Liver (tissue), 8 donors: ENCODE measurements at regions not wholly inside any gene's neighbourhood (a gene's known extent, or its start where the extent isn't known, plus 50 kb on each side); places are given as distances from the start of the nearest gene placed in this dataset.

Source experiments
- DNase-seq: peaks from one replicate; pipeline ENCODE4 v3.0.0-alpha.2; 2017; ENCODE audit warnings: low spot score
- H3K27ac ChIP-seq, 2 donors: one replicate each; pipeline ENCODE4 v1.7.0; 2013; ENCODE audit warnings: inconsistent platforms in 2 of 2, low read length in 2 of 2, control low read depth in 1 of 2, low read depth in 1 of 2, mild to moderate bottlenecking in 1 of 2
- H3K27me3 ChIP-seq, 4 donors: one replicate each; pipeline versions ENCODE4 v1.6.1 to v1.7.0; 2013; ENCODE audit warnings: low read length in 3 of 4, inconsistent platforms in 1 of 4, mild to moderate bottlenecking in 1 of 4, moderate library complexity in 1 of 4; ENCODE audit not compliant: control insufficient read depth in 4 of 4, insufficient read depth in 4 of 4
- H3K36me3 ChIP-seq, 4 donors: one replicate each; pipeline versions ENCODE4 v1.6.1 to v1.7.0; 2013; ENCODE audit warnings: low read length in 3 of 4, mild to moderate bottlenecking in 3 of 4, low read depth in 1 of 4, moderate library complexity in 1 of 4; ENCODE audit not compliant: control insufficient read depth in 4 of 4, insufficient read depth in 3 of 4
- H3K4me1 ChIP-seq, 4 donors: one replicate each; pipeline versions ENCODE4 v1.6.1 to v1.7.0; 2013; ENCODE audit warnings: low read length in 3 of 4, mild to moderate bottlenecking in 3 of 4, moderate library complexity in 1 of 4; ENCODE audit not compliant: control insufficient read depth in 4 of 4, insufficient read depth in 4 of 4
- H3K4me3 ChIP-seq, 3 donors: one replicate each; pipeline versions ENCODE4 v1.6.1 to v1.7.0; 2013; ENCODE audit warnings: low read length in 3 of 3, control low read depth in 1 of 3, low read depth in 1 of 3, mild to moderate bottlenecking in 1 of 3
- H3K9ac ChIP-seq, 2 donors: one replicate each; pipeline ENCODE4 v1.7.0; 2013; ENCODE audit warnings: low read length in 2 of 2, mild to moderate bottlenecking in 2 of 2, moderate library complexity in 2 of 2, control low read depth in 1 of 2, low read depth in 1 of 2
- H3K9me3 ChIP-seq, 4 donors: one replicate each; pipeline versions ENCODE4 v1.6.1 to v1.7.0; 2013; ENCODE audit warnings: low read length in 3 of 4; ENCODE audit not compliant: control insufficient read depth in 4 of 4
- EGR1 ChIP-seq, 2 donors: IDR thresholded peaks; 2 replicates each; pipeline ENCODE4 v1.6.1; 2016 to 2018; ENCODE audit warnings: antibody characterized with exemption in 2 of 2, low read depth in 2 of 2
- FOXA1 ChIP-seq: IDR thresholded peaks from 2 replicates; pipeline ENCODE4 v1.6.1; 2016; ENCODE audit warnings: antibody characterized with exemption
- GABPA ChIP-seq, 2 donors: IDR thresholded peaks in 1 of 2; conservative IDR thresholded peaks in 1 of 2; 2 replicates each; pipeline ENCODE4 v1.6.1; 2016; ENCODE audit warnings: antibody characterized with exemption in 2 of 2, mild to moderate bottlenecking in 1 of 2, moderate library complexity in 1 of 2
- HNF4A ChIP-seq, 2 donors: conservative IDR thresholded peaks; 2 replicates each; pipeline ENCODE4 v1.6.1; 2016; ENCODE audit warnings: antibody characterized with exemption in 2 of 2, mild to moderate bottlenecking in 2 of 2
- HNF4G ChIP-seq: IDR thresholded peaks from 2 replicates; pipeline ENCODE4 v1.6.1; 2016; ENCODE audit warnings: antibody characterized with exemption
- RAD21 ChIP-seq, 2 donors: IDR thresholded peaks; 2 replicates each; pipeline ENCODE4 v1.6.1; 2016; ENCODE audit warnings: antibody characterized with exemption in 2 of 2, mild to moderate bottlenecking in 2 of 2
- RXRA ChIP-seq, 2 donors: IDR thresholded peaks; 2 replicates each; pipeline ENCODE4 v1.6.1; 2017 to 2018; ENCODE audit warnings: antibody characterized with exemption in 2 of 2, mild to moderate bottlenecking in 1 of 2
- SP1 ChIP-seq: IDR thresholded peaks from 2 replicates; pipeline ENCODE4 v1.6.1; 2018; ENCODE audit warnings: antibody characterized with exemption, mild to moderate bottlenecking
- TAF1 ChIP-seq: conservative IDR thresholded peaks from 2 replicates; pipeline ENCODE4 v1.6.1; 2016; ENCODE audit warnings: antibody characterized with exemption, mild to moderate bottlenecking
- YY1 ChIP-seq: IDR thresholded peaks from 2 replicates; pipeline ENCODE4 v1.6.1; 2016; ENCODE audit warnings: antibody characterized with exemption, mild to moderate bottlenecking
- WGBS: extraction: QIAGEN DNeasy Blood & Tissue Kit; methylation state at CpG from one replicate; pipeline ENCODE4 v1.1.7; 2013; 5-methylcytosine and 5-hydroxymethylcytosine counted together
- TF ChIP-seq, protein P1 (sequence below): fragments of 150-350 bp; IDR thresholded peaks from 2 replicates; pipeline ENCODE4 v1.5.1; 2017; ENCODE audit warnings: improper control_type of control experiment, low read depth, low read length; ENCODE audit not compliant: missing input control
- TF ChIP-seq, protein P2 (sequence below): IDR thresholded peaks from 2 replicates; pipeline ENCODE4 v1.6.1; 2016; ENCODE audit warnings: antibody characterized with exemption
- TF ChIP-seq, protein P3 (sequence below): IDR thresholded peaks from 2 replicates; pipeline ENCODE4 v1.6.1; 2016; ENCODE audit warnings: antibody characterized with exemption
- donor health status: healthy.
- donor health status: healthy.
- donor health status: healthy.
- donor health status: healthy.
- donor health status: healthy.

GRCh38 chr11:92067016-92067415 lies 157.6 kb upstream of the FAT3 start (continued):
- TF ChIP-seq HNF4A (conservative IDR thresholded peaks at IDR 0.05) (no peak), SP1 (no peak)

GRCh38 chr11:92061456-92062062 lies 163.1 kb upstream of the FAT3 start:
- Histone ChIP-seq H3K9ac (no peak overlapping the region), H3K27me3 (no peaks in the 10 kb centered on the region), H3K27ac (no peak overlapping the region), H3K4me1 (no peaks in the 10 kb centered on the region), H3K9me3 (no peaks in the 10 kb centered on the region), H3K4me3 (no peak overlapping the region), H3K36me3 (no peaks in the 10 kb centered on the region)
- TF ChIP-seq HNF4G: no peak
- TF ChIP-seq TAF1: no peak
- TF ChIP-seq, protein P1, sequence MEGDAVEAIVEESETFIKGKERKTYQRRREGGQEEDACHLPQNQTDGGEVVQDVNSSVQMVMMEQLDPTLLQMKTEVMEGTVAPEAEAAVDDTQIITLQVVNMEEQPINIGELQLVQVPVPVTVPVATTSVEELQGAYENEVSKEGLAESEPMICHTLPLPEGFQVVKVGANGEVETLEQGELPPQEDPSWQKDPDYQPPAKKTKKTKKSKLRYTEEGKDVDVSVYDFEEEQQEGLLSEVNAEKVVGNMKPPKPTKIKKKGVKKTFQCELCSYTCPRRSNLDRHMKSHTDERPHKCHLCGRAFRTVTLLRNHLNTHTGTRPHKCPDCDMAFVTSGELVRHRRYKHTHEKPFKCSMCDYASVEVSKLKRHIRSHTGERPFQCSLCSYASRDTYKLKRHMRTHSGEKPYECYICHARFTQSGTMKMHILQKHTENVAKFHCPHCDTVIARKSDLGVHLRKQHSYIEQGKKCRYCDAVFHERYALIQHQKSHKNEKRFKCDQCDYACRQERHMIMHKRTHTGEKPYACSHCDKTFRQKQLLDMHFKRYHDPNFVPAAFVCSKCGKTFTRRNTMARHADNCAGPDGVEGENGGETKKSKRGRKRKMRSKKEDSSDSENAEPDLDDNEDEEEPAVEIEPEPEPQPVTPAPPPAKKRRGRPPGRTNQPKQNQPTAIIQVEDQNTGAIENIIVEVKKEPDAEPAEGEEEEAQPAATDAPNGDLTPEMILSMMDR: no peak
- no peak for TF ChIP-seq HNF4A (conservative IDR thresholded peaks at IDR 0.05)
- TF ChIP-seq GABPA (IDR thresholded peaks at IDR 0.05 in 1 of 2, conservative IDR thresholded peaks at IDR 0.05 in 1 of 2): no peak
- no peak for TF ChIP-seq EGR1 (IDR thresholded peaks at IDR 0.05; ENCODE audit: low read depth in 2 of 2)
- 82% methylated on average over 3 of the region's 3 CpGs for WGBS
- no peak for DNase-seq

GRCh38 chr11:92057849-92058442 lies 166.7 kb upstream of the FAT3 start:
- Histone ChIP-seq H3K9ac (no peak overlapping the region), H3K36me3 (no peaks in the 10 kb centered on the region), H3K4me1 (no peaks in the 10 kb centered on the region), H3K4me3 (no peak overlapping the region), H3K9me3 (no peaks in the 10 kb centered on the region), H3K27ac (no peak overlapping the region), H3K27me3 (peaks cover 0 to 2% (median 0%) of the 10 kb centered on the region in 4 donors)
- DNase-seq: no peak
- WGBS: 47% methylated on average over 2 of the region's 2 CpGs
- no peak for TF ChIP-seq EGR1 (IDR thresholded peaks at IDR 0.05; ENCODE audit: low read depth in 2 of 2)

DNA sequence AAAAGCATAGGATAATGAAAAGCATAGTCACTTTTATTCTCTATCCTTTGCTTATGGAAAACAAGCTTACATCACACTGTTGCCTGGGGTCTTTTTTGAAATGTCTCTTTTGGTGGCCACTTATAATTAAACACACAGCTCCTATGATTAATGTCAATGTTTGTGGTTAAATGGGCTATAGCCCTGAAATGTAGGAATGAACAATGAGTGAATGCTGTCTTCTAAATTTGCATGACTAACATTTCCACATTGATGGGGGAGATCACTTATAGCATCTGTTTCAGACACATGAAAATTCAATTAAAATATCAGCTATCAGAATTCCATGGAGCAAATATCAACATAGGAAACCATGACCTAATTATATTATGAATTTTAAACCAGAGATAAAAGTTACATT lies 171.4 kb upstream of the FAT3 start:
- Histone ChIP-seq H3K27ac (no peak overlapping the region), H3K9ac (no peak overlapping the region), H3K36me3 (no peaks in the 10 kb centered on the region), H3K4me3 (no peak overlapping the region), H3K9me3 (no peaks in the 10 kb centered on the region), H3K4me1 (no peaks in the 10 kb centered on the region), H3K27me3 (peaks cover 0 to 2% (median 0%) of the 10 kb centered on the region in 4 donors)
- TF ChIP-seq YY1: no peak
- no peak for TF ChIP-seq RXRA (IDR thresholded peaks at IDR 0.05)
- TF ChIP-seq, protein P2, sequence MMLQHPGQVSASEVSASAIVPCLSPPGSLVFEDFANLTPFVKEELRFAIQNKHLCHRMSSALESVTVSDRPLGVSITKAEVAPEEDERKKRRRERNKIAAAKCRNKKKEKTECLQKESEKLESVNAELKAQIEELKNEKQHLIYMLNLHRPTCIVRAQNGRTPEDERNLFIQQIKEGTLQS: no peak
- TF ChIP-seq, protein P3, sequence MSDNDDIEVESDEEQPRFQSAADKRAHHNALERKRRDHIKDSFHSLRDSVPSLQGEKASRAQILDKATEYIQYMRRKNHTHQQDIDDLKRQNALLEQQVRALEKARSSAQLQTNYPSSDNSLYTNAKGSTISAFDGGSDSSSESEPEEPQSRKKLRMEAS: no peak
- TF ChIP-seq RAD21 (IDR thresholded peaks at IDR 0.05): no peak
- TF ChIP-seq FOXA1: no peak
- no peak for TF ChIP-seq GABPA (IDR thresholded peaks at IDR 0.05 in 1 of 2, conservative IDR thresholded peaks at IDR 0.05 in 1 of 2)
- no peak for DNase-seq
